HUES6 (cell line): ENCODE measurements at regions not wholly inside any gene's neighbourhood (a gene's known extent, or its start where the extent isn't known, plus 50 kb on each side); places are given as distances from the start of the nearest gene placed in this dataset.
"Not testable (repeated sequence)": the region's sequence is repeated elsewhere in the genome, so short reads cannot be mapped to it uniquely, and the experiment has no call there.

Source experiments
- H3K27ac ChIP-seq: 2 replicates; pipeline ENCODE4 v1.7.0; 2013; ENCODE audit warnings: low read depth, mild to moderate bottlenecking, low read length, inconsistent platforms
- H3K27me3 ChIP-seq: 2 replicates; pipeline ENCODE4 v1.6.1; 2013; ENCODE audit warnings: low read length; ENCODE audit not compliant: control insufficient read depth, insufficient read depth
- H3K36me3 ChIP-seq: 2 replicates; pipeline ENCODE4 v1.6.1; 2013; ENCODE audit warnings: low read length; ENCODE audit not compliant: control insufficient read depth, insufficient read depth
- H3K4me1 ChIP-seq: 2 replicates; pipeline ENCODE4 v1.6.1; 2013; ENCODE audit warnings: low read length; ENCODE audit not compliant: control insufficient read depth, insufficient read depth
- H3K4me3 ChIP-seq: 2 replicates; pipeline ENCODE4 v1.5.1; 2013; ENCODE audit warnings: low read depth, low read length
- H3K9ac ChIP-seq: one replicate; pipeline ENCODE4 v1.6.1; 2013; ENCODE audit warnings: mild to moderate bottlenecking, low read length
- H3K9me3 ChIP-seq: 2 replicates; pipeline ENCODE4 v1.6.1; 2013; ENCODE audit warnings: low read depth, low read length; ENCODE audit not compliant: control insufficient read depth, insufficient read depth

DNA sequence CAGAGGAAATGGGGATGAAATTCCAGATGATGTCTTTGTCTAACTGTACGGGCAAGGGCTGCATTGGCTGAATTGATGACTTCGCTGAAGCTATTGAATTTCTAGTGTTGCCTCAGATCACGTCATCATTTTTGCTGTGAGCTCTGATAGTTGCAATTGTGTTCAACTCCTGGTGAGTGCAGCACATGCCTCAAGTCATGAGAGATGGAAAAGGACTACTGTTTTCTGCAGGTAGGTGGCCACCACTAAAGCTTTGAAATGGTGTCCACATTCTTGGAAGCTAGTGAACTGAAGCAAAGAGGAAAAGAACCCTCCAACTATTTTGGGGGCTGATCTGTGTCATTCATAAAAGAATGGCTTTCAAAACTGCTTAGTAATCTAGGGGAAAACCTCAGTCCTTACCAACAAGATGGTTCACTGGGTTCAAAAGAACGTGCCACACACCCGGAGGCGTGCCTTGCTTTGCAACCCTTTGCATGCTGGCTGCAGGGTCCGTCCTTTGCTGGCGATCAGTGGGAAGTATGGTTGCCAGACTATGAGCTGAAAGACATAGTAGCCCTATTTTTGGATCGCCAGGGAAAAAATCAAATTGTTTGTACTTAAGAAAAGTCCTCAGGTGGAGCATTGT is 88.1 kb upstream of the STOX2 start:
- no peaks in the 10 kb centered on the region for H3K36me3 ChIP-seq
- no peaks in the 10 kb centered on the region for H3K4me1 ChIP-seq
- H3K9ac ChIP-seq, result no peak overlapping the region
- no peak overlapping the region for H3K27ac ChIP-seq
- no peak overlapping the region for H3K4me3 ChIP-seq
- H3K9me3 ChIP-seq, result 0 out of 2 replicates have a peak, but pooled peaks cover 3% of the 10 kb centered on the region
- H3K27me3 ChIP-seq, result no peaks in the 10 kb centered on the region

DNA sequence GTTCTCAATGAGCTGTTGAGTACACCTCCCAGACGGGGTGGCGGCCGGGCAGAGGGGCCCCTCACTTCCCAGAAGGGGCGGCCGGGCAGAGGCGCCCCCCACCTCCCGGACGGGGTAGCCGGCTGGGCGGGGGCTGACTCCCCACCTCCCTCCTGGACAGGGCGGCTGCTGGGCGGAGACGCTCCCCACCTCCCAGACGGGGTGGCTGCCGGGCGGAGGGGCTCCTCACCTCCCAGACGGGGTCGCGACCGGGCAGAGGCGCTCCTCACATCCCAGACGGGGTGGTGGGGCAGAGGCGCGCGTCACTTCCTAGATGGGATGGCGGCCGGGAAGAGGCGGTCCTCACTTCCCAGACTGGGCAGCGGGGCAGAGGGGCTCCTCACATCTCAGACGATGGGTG is 86.5 kb upstream of the STOX2 start:
- H3K9ac ChIP-seq, H3K27ac ChIP-seq, H3K9me3 ChIP-seq: not testable (repeated sequence)

DNA sequence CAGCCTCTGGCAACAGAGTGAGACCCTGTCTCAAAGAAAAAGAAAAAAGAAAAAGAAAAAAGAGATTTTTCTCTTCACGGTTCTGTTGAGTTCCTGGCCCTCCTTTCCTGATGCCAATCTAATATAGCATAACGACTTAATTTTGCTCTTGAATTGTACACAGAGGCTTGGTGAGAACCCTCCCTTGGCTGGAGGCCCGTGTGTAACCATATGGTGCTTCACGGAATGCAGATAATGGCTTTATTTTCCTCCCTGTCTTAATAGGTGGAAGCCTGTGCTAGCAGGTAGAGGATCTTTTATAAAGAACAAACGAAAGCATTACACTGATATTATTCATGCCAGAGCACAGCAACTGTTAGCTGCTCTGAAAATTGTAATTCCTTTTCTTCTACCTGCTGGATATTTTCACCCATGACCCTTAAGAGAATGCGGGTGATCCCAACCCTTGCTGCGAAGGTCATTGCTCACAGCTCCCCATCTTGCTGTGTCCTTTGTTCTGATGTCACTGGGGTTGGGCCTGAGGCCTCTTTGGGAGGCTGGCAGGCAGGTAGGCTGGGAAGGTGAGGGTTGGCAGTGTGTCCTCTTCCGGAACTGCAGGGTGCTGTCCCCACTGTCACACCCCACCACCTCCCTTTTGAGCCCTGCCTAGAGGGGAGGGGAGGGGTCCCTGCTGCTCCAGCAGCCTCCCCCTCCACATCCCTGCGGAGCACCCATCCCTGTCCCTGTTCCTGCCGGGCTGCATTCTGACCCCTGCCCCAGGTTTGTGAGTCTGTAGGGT is 83.8 kb upstream of the STOX2 start:
- no peak overlapping the region for H3K4me3 ChIP-seq
- 0 out of 2 replicates have a peak, but pooled peaks cover 3% of the 10 kb centered on the region for H3K4me1 ChIP-seq
- no peaks in the 10 kb centered on the region for H3K36me3 ChIP-seq
- no peak overlapping the region for H3K27ac ChIP-seq
- no peaks in the 10 kb centered on the region for H3K27me3 ChIP-seq
- no peak overlapping the region for H3K9ac ChIP-seq
- H3K9me3 ChIP-seq, result peaks cover 4% of the 10 kb centered on the region; the same call in 1 of the 2 replicates

More for the DNA sequence above, 86.5 kb upstream of the STOX2 start:
- H3K27me3 ChIP-seq, H3K4me3 ChIP-seq, H3K36me3 ChIP-seq, H3K4me1 ChIP-seq: not testable (repeated sequence)

DNA sequence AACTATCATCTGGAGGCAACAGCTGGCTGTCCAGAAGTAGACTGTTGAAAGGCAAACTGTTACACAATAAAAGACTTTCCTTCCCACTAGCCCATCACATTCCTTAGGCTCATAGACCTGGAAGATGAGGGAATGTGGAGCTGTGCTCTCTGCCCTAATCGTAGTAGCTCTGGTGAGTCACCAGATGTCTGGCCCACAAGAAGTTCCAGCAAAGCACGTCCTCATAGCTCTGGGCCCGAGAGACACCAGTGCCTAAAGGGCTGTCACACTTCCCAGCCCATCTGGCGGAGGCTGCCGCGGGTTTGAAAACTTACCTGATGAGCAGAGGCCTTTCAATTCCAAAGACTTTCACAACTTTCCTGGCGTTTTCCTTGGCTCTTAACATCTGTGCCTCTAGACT is 81.7 kb upstream of the STOX2 start:
- Histone ChIP-seq H3K4me3 (no peak overlapping the region), H3K9me3 (peaks cover 3% of the 10 kb centered on the region; the same call in 1 of the 2 replicates), H3K27ac (no peak overlapping the region), H3K27me3 (no peaks in the 10 kb centered on the region), H3K36me3 (no peaks in the 10 kb centered on the region), H3K4me1 (0 out of 2 replicates have a peak, but pooled peaks cover 5% of the 10 kb centered on the region), H3K9ac (no peak overlapping the region)

DNA sequence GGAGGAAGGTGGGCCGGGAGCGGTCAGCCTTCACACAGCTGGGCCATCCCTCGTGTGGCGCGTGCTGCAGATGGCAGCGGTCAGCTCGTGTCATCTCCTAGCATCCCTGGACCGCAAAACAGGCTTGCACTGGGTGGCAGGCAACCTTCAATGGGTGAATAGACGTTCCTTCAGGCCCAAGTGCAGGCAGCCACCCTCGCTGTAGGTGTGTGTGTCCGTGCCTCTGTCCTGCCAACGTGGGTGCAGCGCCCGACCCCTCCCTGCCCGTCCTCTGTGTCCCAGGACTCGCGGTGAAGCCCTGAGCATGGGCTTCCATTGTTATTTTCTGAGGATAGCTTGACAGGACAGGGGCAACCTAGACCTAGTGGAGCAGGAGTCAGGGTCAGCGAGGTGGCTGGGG is 79.8 kb upstream of the STOX2 start:
- H3K27ac ChIP-seq, result no peak overlapping the region
- peaks cover 3% of the 10 kb centered on the region; the same call in 1 of the 2 replicates for H3K9me3 ChIP-seq
- H3K36me3 ChIP-seq, result no peaks in the 10 kb centered on the region
- no peak overlapping the region for H3K9ac ChIP-seq
- no peaks in the 10 kb centered on the region for H3K27me3 ChIP-seq
- H3K4me3 ChIP-seq, result no peak overlapping the region
- H3K4me1 ChIP-seq, result 0 out of 2 replicates have a peak, but pooled peaks cover 5% of the 10 kb centered on the region

DNA sequence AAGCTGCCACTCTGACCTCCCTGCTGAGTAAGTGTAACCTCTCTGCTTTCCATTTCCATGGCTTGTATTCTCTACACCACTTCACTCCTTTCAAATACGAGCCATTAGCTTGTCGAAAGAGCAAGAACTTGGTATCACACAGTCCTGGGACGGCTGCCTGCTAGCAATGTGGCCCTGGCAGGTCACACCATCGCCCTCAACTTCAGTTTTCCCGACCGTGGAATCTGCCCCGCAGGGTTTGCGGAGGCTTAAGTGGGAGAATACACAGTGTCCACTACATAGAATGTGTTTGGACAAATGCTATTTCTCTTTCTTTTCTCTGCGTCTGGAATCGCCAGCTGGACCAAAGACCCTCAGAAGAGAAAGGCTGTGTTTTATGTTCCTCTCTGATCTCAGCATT is 78.6 kb upstream of the STOX2 start:
- Histone ChIP-seq H3K4me1 (0 out of 2 replicates have a peak, but pooled peaks cover 8% of the 10 kb centered on the region), H3K9me3 (peaks cover 3% of the 10 kb centered on the region; the same call in 1 of the 2 replicates), H3K9ac (no peak overlapping the region), H3K36me3 (no peaks in the 10 kb centered on the region), H3K27ac (no peak overlapping the region), H3K4me3 (no peak overlapping the region), H3K27me3 (no peaks in the 10 kb centered on the region)

DNA sequence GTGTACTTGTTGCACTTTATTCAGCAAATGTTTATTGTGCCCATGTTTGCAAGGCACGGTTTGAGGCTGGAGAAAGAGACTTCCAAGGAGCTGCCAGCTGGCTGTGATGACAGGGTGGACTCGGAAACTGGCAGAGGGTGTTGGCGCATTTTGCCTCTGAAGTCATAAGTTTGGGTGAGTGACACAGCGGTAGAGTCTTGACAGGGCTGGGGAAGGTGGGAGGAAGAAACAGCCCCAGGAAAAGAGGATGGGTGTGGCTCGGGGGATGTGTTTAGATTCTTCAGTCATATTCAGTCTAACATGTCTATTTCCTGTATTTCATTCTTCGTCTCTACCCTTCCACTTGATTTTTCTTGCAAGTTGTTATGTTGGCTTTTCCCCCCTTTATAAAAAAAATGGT is 77.0 kb upstream of the STOX2 start:
- H3K27me3 ChIP-seq, result no peaks in the 10 kb centered on the region
- no peaks in the 10 kb centered on the region for H3K9me3 ChIP-seq
- H3K27ac ChIP-seq, result no peak overlapping the region
- H3K4me1 ChIP-seq, result 0 out of 2 replicates have a peak, but pooled peaks cover 8% of the 10 kb centered on the region
- H3K4me3 ChIP-seq, result no peak overlapping the region
- no peaks in the 10 kb centered on the region for H3K36me3 ChIP-seq
- no peak overlapping the region for H3K9ac ChIP-seq

DNA sequence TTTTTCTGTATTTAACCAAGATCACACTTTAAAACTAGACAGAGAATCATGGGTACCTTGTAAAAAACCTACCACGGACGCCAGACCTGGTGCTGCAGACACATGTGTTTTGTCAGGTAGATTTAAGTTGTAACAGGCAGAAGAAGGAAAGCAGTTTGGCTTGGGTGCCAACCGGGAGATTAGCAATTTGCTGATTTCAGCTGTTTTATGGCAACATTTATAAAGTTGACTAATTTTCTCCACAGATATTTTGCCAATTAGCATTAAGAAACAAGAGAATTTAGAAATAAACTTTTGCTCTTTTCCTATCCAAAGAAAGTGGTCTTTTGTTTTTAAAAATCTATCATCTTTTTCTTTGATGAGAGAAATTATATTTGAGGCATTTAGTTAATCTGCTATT is 76.3 kb upstream of the STOX2 start:
- no peak overlapping the region for H3K4me3 ChIP-seq
- H3K27ac ChIP-seq, result no peak overlapping the region
- H3K9ac ChIP-seq, result no peak overlapping the region
- 0 out of 2 replicates have a peak, but pooled peaks cover 8% of the 10 kb centered on the region for H3K4me1 ChIP-seq
- no peaks in the 10 kb centered on the region for H3K27me3 ChIP-seq
- no peaks in the 10 kb centered on the region for H3K9me3 ChIP-seq
- H3K36me3 ChIP-seq, result no peaks in the 10 kb centered on the region

DNA sequence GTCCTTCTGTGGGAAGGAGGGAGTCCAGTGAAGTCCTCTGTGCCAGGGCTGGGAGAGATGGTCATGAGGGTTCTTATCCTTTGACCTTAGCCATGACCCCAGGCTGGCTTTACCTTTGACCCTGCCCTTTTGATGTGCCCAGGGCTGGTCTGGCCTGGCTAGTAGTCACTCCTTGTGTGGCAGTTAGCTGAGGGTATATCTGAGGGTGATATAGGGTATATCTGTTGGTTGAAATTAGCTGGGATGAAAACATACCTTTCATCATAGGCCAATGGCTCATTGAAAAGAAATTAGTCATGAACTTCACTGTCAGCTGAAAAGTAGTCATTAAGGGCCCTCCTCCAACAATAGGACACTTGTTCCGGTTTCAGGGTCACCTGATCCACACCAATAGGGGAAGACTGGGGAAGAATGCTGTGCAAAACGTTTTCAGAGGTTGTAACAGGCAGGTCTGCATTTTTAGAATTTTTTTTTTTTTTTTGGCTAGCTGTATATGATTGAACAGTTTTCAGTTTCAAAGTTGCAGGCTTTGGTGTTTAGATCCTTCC is 74.6 kb upstream of the STOX2 start:
- no peak overlapping the region for H3K27ac ChIP-seq
- H3K9ac ChIP-seq, result no peak overlapping the region
- H3K9me3 ChIP-seq, result no peaks in the 10 kb centered on the region
- no peaks in the 10 kb centered on the region for H3K27me3 ChIP-seq
- 0 out of 2 replicates have a peak, but pooled peaks cover 8% of the 10 kb centered on the region for H3K4me1 ChIP-seq
- no peaks in the 10 kb centered on the region for H3K36me3 ChIP-seq
- H3K4me3 ChIP-seq, result no peak overlapping the region

DNA sequence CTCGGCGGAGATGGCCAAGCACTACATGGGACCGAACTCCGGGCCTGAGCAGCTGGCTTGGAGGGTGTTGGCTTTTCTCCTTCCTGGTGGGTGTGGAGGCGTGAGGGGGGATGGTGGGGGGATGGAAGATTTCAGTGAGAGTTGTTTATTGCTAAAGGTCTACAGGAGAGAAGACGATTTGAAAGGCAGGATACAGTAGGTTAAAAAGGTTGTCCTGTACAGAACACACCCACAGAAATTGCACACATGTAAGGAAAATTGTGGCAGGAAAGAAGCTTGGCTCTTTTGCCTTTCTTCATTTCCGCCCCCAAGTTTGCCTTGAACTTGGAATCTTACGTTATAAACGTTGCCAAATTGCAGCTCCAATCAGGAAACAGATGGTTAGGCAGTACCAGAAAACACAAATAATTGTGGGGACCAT is 74.1 kb upstream of the STOX2 start:
- Histone ChIP-seq H3K4me1 (0 out of 2 replicates have a peak, but pooled peaks cover 8% of the 10 kb centered on the region), H3K27ac (no peak overlapping the region), H3K27me3 (no peaks in the 10 kb centered on the region), H3K36me3 (no peaks in the 10 kb centered on the region), H3K4me3 (no peak overlapping the region), H3K9me3 (no peaks in the 10 kb centered on the region), H3K9ac (no peak overlapping the region)

DNA sequence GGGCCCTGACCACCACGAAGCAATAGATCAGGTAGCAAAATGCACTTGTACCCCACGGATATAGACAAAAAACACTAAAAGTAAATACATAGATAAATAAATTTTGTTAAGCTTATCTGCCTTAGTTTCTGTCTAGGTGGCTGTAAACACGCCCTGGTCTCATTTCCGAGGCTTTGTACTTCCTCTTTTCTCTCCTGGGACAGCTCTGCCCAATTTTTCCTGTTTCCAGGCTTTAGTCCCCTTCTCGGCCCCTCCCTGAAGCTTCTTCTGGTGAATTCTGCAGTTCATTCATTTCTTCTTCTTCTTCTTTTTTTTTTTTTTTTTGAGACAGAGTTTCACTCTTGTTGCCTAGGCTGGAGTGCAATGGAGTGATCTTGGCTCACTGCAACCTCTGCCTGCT is 73.4 kb upstream of the STOX2 start:
- Histone ChIP-seq H3K27me3 (no peaks in the 10 kb centered on the region), H3K4me3 (no peak overlapping the region), H3K4me1 (0 out of 2 replicates have a peak, but pooled peaks cover 4% of the 10 kb centered on the region), H3K9me3 (no peaks in the 10 kb centered on the region), H3K9ac (no peak overlapping the region), H3K27ac (no peak overlapping the region), H3K36me3 (no peaks in the 10 kb centered on the region)
